ENCODE measurements at regions not wholly inside any gene's neighbourhood (a gene's known extent, or its start where the extent isn't known, plus 50 kb on each side); places are given as distances from the start of the nearest gene placed in this dataset.
"Not testable (repeated sequence)": the region's sequence is repeated elsewhere in the genome, so short reads cannot be mapped to it uniquely, and the experiment has no call there.

DNA sequence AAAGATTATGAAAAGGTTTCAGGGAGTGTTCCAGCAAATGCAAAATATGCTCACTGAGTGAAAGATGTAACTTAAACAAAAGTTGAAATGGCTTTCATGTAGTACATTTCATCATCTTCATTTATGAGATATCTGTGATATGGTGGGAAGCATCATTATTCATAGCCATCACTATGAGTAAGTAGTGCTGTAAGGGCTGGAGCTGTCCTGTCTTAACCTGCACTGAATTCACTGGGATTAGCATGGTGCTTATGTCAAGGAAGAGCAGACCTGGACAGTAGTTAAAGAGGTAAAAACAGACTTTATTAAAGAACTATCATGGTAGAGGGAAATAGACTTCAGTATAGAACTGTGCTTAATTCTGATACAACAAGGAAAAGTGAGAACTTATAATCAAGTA is 1347.3 kb downstream of the RPA4 start:
- no peak overlapping the region for H3K27ac ChIP-seq
- H3K4me1 ChIP-seq: no peaks in the 10 kb centered on the region
- no peaks in the 10 kb centered on the region for H3K9me3 ChIP-seq
- no peak for DNase-seq (ENCODE audit: low spot score in 2 of 2)
- TF ChIP-seq, protein P1, sequence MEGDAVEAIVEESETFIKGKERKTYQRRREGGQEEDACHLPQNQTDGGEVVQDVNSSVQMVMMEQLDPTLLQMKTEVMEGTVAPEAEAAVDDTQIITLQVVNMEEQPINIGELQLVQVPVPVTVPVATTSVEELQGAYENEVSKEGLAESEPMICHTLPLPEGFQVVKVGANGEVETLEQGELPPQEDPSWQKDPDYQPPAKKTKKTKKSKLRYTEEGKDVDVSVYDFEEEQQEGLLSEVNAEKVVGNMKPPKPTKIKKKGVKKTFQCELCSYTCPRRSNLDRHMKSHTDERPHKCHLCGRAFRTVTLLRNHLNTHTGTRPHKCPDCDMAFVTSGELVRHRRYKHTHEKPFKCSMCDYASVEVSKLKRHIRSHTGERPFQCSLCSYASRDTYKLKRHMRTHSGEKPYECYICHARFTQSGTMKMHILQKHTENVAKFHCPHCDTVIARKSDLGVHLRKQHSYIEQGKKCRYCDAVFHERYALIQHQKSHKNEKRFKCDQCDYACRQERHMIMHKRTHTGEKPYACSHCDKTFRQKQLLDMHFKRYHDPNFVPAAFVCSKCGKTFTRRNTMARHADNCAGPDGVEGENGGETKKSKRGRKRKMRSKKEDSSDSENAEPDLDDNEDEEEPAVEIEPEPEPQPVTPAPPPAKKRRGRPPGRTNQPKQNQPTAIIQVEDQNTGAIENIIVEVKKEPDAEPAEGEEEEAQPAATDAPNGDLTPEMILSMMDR (IDR thresholded peaks at IDR 0.05): no peak
- TF ChIP-seq EP300 (IDR thresholded peaks at IDR 0.05): no peak
- TF ChIP-seq POLR2A (IDR thresholded peaks at IDR 0.05): no peak
- H3K4me3 ChIP-seq: no peak overlapping the region
- H3K27me3 ChIP-seq: peaks cover 0 to 4% of the 10 kb centered on the region in 2 donors
- H3K36me3 ChIP-seq: no peaks in the 10 kb centered on the region

DNA sequence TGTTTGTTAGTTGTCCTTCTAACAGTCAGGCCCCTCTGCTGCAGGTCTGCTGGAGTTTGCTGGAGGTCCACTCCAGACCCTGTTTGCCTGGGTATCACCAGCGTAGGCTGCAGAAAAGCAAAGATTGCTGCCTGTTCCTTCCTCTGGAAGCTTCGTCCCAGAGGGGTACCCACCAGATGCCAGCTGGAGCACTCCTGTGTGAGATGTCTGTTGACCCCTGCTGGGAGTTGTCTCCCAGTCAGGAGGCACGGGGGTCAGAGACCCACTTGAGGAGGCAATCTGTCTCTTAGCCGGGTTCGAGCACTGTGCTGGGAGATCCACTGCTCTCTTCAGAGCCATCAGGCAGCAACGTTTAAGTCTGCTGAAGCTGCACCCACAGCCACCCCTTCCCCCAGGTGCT is 1356.4 kb downstream of the RPA4 start:
- not testable (repeated sequence) for H3K9me3 ChIP-seq; H3K36me3 ChIP-seq; H3K27me3 ChIP-seq; H3K4me3 ChIP-seq; H3K27ac ChIP-seq; H3K4me1 ChIP-seq; DNase-seq (ENCODE audit: low spot score in 2 of 2)
- 85 to 94% methylated on average over 2 to 3 of the region's 6 CpGs for WGBS, 2 donors

GRCh38 chrX:98263135-98263534 is 1379.4 kb downstream of the RPA4 start:
- Histone ChIP-seq H3K4me3 (no peak overlapping the region), H3K9me3 (no peaks in the 10 kb centered on the region), H3K27ac (no peak overlapping the region), H3K27me3 (no peaks in the 10 kb centered on the region), H3K4me1 (no peaks in the 10 kb centered on the region), H3K36me3 (no peaks in the 10 kb centered on the region)
- TF ChIP-seq, protein P1 (IDR thresholded peaks at IDR 0.05): no peak
- TF ChIP-seq POLR2A (IDR thresholded peaks at IDR 0.05) (no peak), EP300 (IDR thresholded peaks at IDR 0.05) (no peak)
- DNase-seq (ENCODE audit: low spot score in 2 of 2): no peak

- H3K4me3 ChIP-seq: no peak overlapping the region
- H3K36me3 ChIP-seq: no peaks in the 10 kb centered on the region
- no peaks in the 10 kb centered on the region for H3K4me1 ChIP-seq
- H3K9me3 ChIP-seq: no peaks in the 10 kb centered on the region
- no peak overlapping the region for H3K27ac ChIP-seq
- H3K27me3 ChIP-seq: no peaks in the 10 kb centered on the region
- no peak for DNase-seq (ENCODE audit: low spot score in 2 of 2)
- no peak for TF ChIP-seq POLR2A (IDR thresholded peaks at IDR 0.05)
- no peak for TF ChIP-seq EP300 (IDR thresholded peaks at IDR 0.05)
- TF ChIP-seq, protein P1 (IDR thresholded peaks at IDR 0.05): no peak
These were observed 1406.0 kb downstream of the RPA4 start for GRCh38 chrX:98289726-98290125.

GRCh38 chrX:98294310-98294709 is 1410.6 kb downstream of the RPA4 start:
- no peak for DNase-seq (ENCODE audit: low spot score in 2 of 2)
- H3K36me3 ChIP-seq: no peaks in the 10 kb centered on the region
- H3K27ac ChIP-seq: no peak overlapping the region
- TF ChIP-seq, protein P1 (IDR thresholded peaks at IDR 0.05): no peak
- TF ChIP-seq POLR2A (IDR thresholded peaks at IDR 0.05) (no peak), EP300 (IDR thresholded peaks at IDR 0.05) (no peak)
- H3K9me3 ChIP-seq: no peaks in the 10 kb centered on the region
- H3K4me1 ChIP-seq: no peaks in the 10 kb centered on the region
- no peak overlapping the region for H3K4me3 ChIP-seq
- no peaks in the 10 kb centered on the region for H3K27me3 ChIP-seq

- 89 to 92% methylated on average over 2 of the region's 2 CpGs for WGBS, 2 donors
- Histone ChIP-seq H3K4me1 (no peaks in the 10 kb centered on the region), H3K9me3 (no peaks in the 10 kb centered on the region), H3K36me3 (no peaks in the 10 kb centered on the region), H3K4me3 (no peak overlapping the region), H3K27ac (no peak overlapping the region), H3K27me3 (no peaks in the 10 kb centered on the region)
- no peak for DNase-seq (ENCODE audit: low spot score in 2 of 2)
- no peak for TF ChIP-seq EP300 (IDR thresholded peaks at IDR 0.05)
- TF ChIP-seq POLR2A (IDR thresholded peaks at IDR 0.05): no peak
- TF ChIP-seq, protein P1 (IDR thresholded peaks at IDR 0.05): no peak
These were observed 1412.4 kb downstream of the RPA4 start for GRCh38 chrX:98296129-98296528.
